Fibroblast of lung (primary cell): ENCODE measurements at regions not wholly inside any gene's neighbourhood (a gene's known extent, or its start where the extent isn't known, plus 50 kb on each side); places are given as distances from the start of the nearest gene placed in this dataset.

Source experiments
- EZH2 ChIP-seq: IDR thresholded peaks from 2 replicates; pipeline ENCODE4 v1.5.1; 2012; ENCODE audit warnings: low read length, control low read depth, mild to moderate bottlenecking; ENCODE audit errors: missing control alignments
- TF ChIP-seq, protein P1 (sequence below), 2 donors: IDR thresholded peaks in 1 of 2; conservative IDR thresholded peaks in 1 of 2; 1 replicate in 1 of 2; 2 replicates in 1 of 2; pipeline ENCODE4 v1.5.1; 2011 to 2012; ENCODE audit warnings: low read length in 2 of 2, control low read depth in 1 of 2, inconsistent platforms in 1 of 2, low read depth in 1 of 2, mild to moderate bottlenecking in 1 of 2

DNA sequence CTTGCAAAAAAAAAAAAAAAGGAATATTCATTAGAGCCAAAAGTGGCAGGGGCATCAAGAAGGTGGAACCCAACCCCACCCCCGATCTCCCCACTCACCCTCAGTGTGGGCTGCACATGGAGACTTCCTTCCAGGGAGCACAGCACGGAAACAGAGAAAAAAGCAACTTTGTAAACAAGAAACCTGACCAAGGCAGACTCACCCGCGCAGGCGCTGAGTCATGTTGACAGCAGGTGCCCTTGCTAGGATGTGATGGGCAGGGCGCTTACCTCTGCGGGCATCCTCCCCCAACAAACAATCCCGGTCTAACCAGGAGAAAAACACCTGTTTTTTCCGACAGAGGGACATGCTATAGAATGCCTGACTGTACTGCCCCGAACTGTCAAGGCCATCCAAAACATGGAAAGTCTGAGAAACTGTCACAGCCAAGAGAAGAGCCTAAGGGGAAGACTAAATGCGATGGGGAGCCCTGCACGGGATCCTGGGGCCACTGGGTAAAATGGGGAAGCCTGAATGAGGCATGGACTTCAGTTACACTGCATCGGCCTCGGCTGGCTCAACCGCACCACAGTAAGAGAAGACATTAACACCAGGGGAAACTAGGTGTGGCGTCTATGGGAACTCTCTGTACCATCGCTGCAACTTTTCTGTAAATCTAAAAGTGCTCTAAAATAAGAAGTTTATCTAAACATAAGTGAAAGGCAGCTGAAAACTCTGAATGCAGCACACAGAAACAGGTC is 66.7 kb upstream of the GATA2 start:
- TF ChIP-seq, protein P1, sequence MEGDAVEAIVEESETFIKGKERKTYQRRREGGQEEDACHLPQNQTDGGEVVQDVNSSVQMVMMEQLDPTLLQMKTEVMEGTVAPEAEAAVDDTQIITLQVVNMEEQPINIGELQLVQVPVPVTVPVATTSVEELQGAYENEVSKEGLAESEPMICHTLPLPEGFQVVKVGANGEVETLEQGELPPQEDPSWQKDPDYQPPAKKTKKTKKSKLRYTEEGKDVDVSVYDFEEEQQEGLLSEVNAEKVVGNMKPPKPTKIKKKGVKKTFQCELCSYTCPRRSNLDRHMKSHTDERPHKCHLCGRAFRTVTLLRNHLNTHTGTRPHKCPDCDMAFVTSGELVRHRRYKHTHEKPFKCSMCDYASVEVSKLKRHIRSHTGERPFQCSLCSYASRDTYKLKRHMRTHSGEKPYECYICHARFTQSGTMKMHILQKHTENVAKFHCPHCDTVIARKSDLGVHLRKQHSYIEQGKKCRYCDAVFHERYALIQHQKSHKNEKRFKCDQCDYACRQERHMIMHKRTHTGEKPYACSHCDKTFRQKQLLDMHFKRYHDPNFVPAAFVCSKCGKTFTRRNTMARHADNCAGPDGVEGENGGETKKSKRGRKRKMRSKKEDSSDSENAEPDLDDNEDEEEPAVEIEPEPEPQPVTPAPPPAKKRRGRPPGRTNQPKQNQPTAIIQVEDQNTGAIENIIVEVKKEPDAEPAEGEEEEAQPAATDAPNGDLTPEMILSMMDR (conservative IDR thresholded peaks at IDR 0.05 in 1 of 2, IDR thresholded peaks at IDR 0.05 in 1 of 2; ENCODE audit: low read depth in 1 of 2, low read length in 2 of 2) = no peak
- TF ChIP-seq EZH2 = no peak
